ENCODE measurements at regions not wholly inside any gene's neighbourhood (a gene's known extent, or its start where the extent isn't known, plus 50 kb on each side); places are given as distances from the start of the nearest gene placed in this dataset.

DNA sequence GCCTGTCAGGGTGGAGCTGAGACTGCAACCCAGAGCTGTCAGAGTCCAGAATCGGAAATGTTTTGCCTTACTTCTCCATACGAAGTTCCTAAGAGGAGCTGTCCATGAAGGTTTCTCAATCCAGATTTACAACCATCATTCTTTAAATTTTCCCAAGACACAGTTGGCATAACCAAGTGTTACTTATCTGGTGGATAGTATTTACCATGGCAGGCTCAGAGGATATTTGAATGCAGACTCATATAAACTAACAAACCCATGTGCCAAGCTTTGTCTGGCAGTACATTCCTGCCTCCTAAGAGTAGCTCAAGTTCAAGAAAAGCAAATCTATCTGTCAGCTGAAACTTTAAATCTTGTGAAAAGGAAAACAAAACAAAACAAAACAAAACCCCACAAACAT, 267.9 kb downstream of the ZNF326 start:
- Histone ChIP-seq H3K79me2 (ENCODE audit: insufficient read depth, low read length) (no peaks in the 10 kb centered on the region), H3K27me3 (ENCODE audit: insufficient read depth, low read length) (no peaks in the 10 kb centered on the region), H3K9me2 (ENCODE audit: low read depth, low read length) (no peaks in the 10 kb centered on the region), H3K4me2 (ENCODE audit: low read length) (no peak overlapping the region), H3K4me1 (ENCODE audit: insufficient read depth, low read length, severe bottlenecking) (no peaks in the 10 kb centered on the region), H2AFZ (ENCODE audit: low read length) (no peak overlapping the region), H3K4me3 (ENCODE audit: low read depth, low read length, poor library complexity, severe bottlenecking) (no peak overlapping the region), H3K9me3 (ENCODE audit: low read length) (no peaks in the 10 kb centered on the region), H3K9ac (ENCODE audit: low read length) (no peak overlapping the region), H3K27ac (ENCODE audit: low read depth, low read length, poor library complexity, severe bottlenecking) (no peak overlapping the region), H3K36me3 (ENCODE audit: insufficient read depth, low read length) (no peaks in the 10 kb centered on the region), H4K20me1 (ENCODE audit: insufficient read depth, low read length) (no peaks in the 10 kb centered on the region), H3F3A (ENCODE audit: insufficient read depth, low read length) (no peaks in the 10 kb centered on the region)
- TF ChIP-seq EZH2 (IDR thresholded peaks at IDR 0.05; ENCODE audit: borderline replicate concordance, low read length) = no peak
- TF ChIP-seq, protein P1, sequence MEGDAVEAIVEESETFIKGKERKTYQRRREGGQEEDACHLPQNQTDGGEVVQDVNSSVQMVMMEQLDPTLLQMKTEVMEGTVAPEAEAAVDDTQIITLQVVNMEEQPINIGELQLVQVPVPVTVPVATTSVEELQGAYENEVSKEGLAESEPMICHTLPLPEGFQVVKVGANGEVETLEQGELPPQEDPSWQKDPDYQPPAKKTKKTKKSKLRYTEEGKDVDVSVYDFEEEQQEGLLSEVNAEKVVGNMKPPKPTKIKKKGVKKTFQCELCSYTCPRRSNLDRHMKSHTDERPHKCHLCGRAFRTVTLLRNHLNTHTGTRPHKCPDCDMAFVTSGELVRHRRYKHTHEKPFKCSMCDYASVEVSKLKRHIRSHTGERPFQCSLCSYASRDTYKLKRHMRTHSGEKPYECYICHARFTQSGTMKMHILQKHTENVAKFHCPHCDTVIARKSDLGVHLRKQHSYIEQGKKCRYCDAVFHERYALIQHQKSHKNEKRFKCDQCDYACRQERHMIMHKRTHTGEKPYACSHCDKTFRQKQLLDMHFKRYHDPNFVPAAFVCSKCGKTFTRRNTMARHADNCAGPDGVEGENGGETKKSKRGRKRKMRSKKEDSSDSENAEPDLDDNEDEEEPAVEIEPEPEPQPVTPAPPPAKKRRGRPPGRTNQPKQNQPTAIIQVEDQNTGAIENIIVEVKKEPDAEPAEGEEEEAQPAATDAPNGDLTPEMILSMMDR (IDR thresholded peaks at IDR 0.05; ENCODE audit: low read length) = no peak

DNA sequence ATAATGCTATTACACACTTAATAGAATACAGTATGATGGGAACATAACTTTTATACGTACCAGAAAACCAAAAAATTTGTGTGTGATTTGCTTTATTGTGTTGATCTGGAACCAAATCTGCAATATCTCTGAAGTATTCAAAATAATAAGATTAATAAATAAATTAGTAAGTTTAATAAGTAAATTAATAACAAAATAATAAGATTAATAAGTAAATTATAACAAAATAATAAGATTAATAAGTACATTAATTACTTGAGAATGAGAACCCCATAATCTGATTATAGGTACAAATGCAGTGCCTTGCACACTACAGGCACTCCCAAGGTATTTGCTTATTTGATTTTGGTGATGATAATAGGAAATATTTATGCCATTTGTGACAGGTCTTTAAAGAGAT, 267.4 kb downstream of the ZNF326 start:
- TF ChIP-seq EZH2 (IDR thresholded peaks at IDR 0.05; ENCODE audit: borderline replicate concordance, low read length) = no peak
- TF ChIP-seq, protein P1 (IDR thresholded peaks at IDR 0.05; ENCODE audit: low read length) = no peak
- Histone ChIP-seq H3K4me3 (ENCODE audit: low read depth, low read length, poor library complexity, severe bottlenecking) (no peak overlapping the region), H3K27ac (ENCODE audit: low read depth, low read length, poor library complexity, severe bottlenecking) (no peak overlapping the region), H3K4me2 (ENCODE audit: low read length) (no peak overlapping the region), H3K9ac (ENCODE audit: low read length) (no peak overlapping the region), H2AFZ (ENCODE audit: low read length) (no peak overlapping the region), H4K20me1 (ENCODE audit: insufficient read depth, low read length) (no peaks in the 10 kb centered on the region), H3K4me1 (ENCODE audit: insufficient read depth, low read length, severe bottlenecking) (no peaks in the 10 kb centered on the region), H3K36me3 (ENCODE audit: insufficient read depth, low read length) (no peaks in the 10 kb centered on the region), H3K27me3 (ENCODE audit: insufficient read depth, low read length) (no peaks in the 10 kb centered on the region), H3F3A (ENCODE audit: insufficient read depth, low read length) (no peaks in the 10 kb centered on the region), H3K9me3 (ENCODE audit: low read length) (no peaks in the 10 kb centered on the region), H3K9me2 (ENCODE audit: low read depth, low read length) (no peaks in the 10 kb centered on the region), H3K79me2 (ENCODE audit: insufficient read depth, low read length) (no peaks in the 10 kb centered on the region)

DNA sequence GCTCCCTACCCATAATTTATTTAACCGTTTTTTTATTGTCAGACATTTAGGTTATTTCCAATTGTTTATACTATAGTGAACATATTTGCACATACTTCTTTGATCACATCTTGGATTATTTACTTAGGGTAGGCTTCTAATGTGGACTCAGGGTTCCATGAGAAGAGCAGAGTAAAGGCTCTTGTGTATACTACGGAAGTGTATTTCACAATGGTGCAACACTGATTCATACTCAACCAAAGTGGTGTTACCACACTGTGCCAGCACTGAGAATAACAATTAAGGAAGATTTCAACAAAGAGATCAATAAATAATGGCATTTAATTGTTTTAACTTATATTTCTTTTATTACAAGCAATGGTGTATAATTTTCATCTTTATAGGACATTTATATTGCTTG, 251.2 kb downstream of the ZNF326 start:
- Histone ChIP-seq H3K27ac (ENCODE audit: low read depth, low read length, poor library complexity, severe bottlenecking) (no peak overlapping the region), H3K9me3 (ENCODE audit: low read length) (no peaks in the 10 kb centered on the region), H3K36me3 (ENCODE audit: insufficient read depth, low read length) (no peaks in the 10 kb centered on the region), H3F3A (ENCODE audit: insufficient read depth, low read length) (no peaks in the 10 kb centered on the region), H3K9ac (ENCODE audit: low read length) (no peak overlapping the region), H3K27me3 (ENCODE audit: insufficient read depth, low read length) (no peaks in the 10 kb centered on the region), H4K20me1 (ENCODE audit: insufficient read depth, low read length) (no peaks in the 10 kb centered on the region), H2AFZ (ENCODE audit: low read length) (no peak overlapping the region), H3K4me2 (ENCODE audit: low read length) (no peak overlapping the region), H3K4me3 (ENCODE audit: low read depth, low read length, poor library complexity, severe bottlenecking) (no peak overlapping the region), H3K4me1 (ENCODE audit: insufficient read depth, low read length, severe bottlenecking) (no peaks in the 10 kb centered on the region), H3K9me2 (ENCODE audit: low read depth, low read length) (no peaks in the 10 kb centered on the region), H3K79me2 (ENCODE audit: insufficient read depth, low read length) (no peaks in the 10 kb centered on the region)
- no peak for TF ChIP-seq EZH2 (IDR thresholded peaks at IDR 0.05; ENCODE audit: borderline replicate concordance, low read length)
- TF ChIP-seq, protein P1 (IDR thresholded peaks at IDR 0.05; ENCODE audit: low read length) = no peak
